Liver (tissue), 8 donors: ENCODE measurements at regions not wholly inside any gene's neighbourhood (a gene's known extent, or its start where the extent isn't known, plus 50 kb on each side); places are given as distances from the start of the nearest gene placed in this dataset.

Experiments used
- DNase-seq: peaks from one replicate; pipeline ENCODE4 v3.0.0-alpha.2; 2017; ENCODE audit warnings: low spot score
- H3K27ac ChIP-seq, 2 donors: one replicate each; pipeline ENCODE4 v1.7.0; 2013; ENCODE audit warnings: inconsistent platforms in 2 of 2, low read length in 2 of 2, control low read depth in 1 of 2, low read depth in 1 of 2, mild to moderate bottlenecking in 1 of 2
- H3K27me3 ChIP-seq, 4 donors: one replicate each; pipeline versions ENCODE4 v1.6.1 to v1.7.0; 2013; ENCODE audit warnings: low read length in 3 of 4, inconsistent platforms in 1 of 4, mild to moderate bottlenecking in 1 of 4, moderate library complexity in 1 of 4; ENCODE audit not compliant: control insufficient read depth in 4 of 4, insufficient read depth in 4 of 4
- H3K36me3 ChIP-seq, 4 donors: one replicate each; pipeline versions ENCODE4 v1.6.1 to v1.7.0; 2013; ENCODE audit warnings: low read length in 3 of 4, mild to moderate bottlenecking in 3 of 4, low read depth in 1 of 4, moderate library complexity in 1 of 4; ENCODE audit not compliant: control insufficient read depth in 4 of 4, insufficient read depth in 3 of 4
- H3K4me1 ChIP-seq, 4 donors: one replicate each; pipeline versions ENCODE4 v1.6.1 to v1.7.0; 2013; ENCODE audit warnings: low read length in 3 of 4, mild to moderate bottlenecking in 3 of 4, moderate library complexity in 1 of 4; ENCODE audit not compliant: control insufficient read depth in 4 of 4, insufficient read depth in 4 of 4
- H3K4me3 ChIP-seq, 3 donors: one replicate each; pipeline versions ENCODE4 v1.6.1 to v1.7.0; 2013; ENCODE audit warnings: low read length in 3 of 3, control low read depth in 1 of 3, low read depth in 1 of 3, mild to moderate bottlenecking in 1 of 3
- H3K9ac ChIP-seq, 2 donors: one replicate each; pipeline ENCODE4 v1.7.0; 2013; ENCODE audit warnings: low read length in 2 of 2, mild to moderate bottlenecking in 2 of 2, moderate library complexity in 2 of 2, control low read depth in 1 of 2, low read depth in 1 of 2
- H3K9me3 ChIP-seq, 4 donors: one replicate each; pipeline versions ENCODE4 v1.6.1 to v1.7.0; 2013; ENCODE audit warnings: low read length in 3 of 4; ENCODE audit not compliant: control insufficient read depth in 4 of 4
- ATF3 ChIP-seq: IDR thresholded peaks from 2 replicates; pipeline ENCODE4 v1.6.1; 2016; ENCODE audit warnings: antibody characterized with exemption
- CTCF ChIP-seq: fragments of 150-350 bp; IDR thresholded peaks from 2 replicates; pipeline ENCODE4 v1.5.1; 2017; ENCODE audit warnings: improper control_type of control experiment, low read depth, low read length; ENCODE audit not compliant: missing input control
- EGR1 ChIP-seq, 2 donors: IDR thresholded peaks; 2 replicates each; pipeline ENCODE4 v1.6.1; 2016 to 2018; ENCODE audit warnings: antibody characterized with exemption in 2 of 2, low read depth in 2 of 2
- FOXA1 ChIP-seq: IDR thresholded peaks from 2 replicates; pipeline ENCODE4 v1.6.1; 2016; ENCODE audit warnings: antibody characterized with exemption
- FOXA2 ChIP-seq: IDR thresholded peaks from 2 replicates; pipeline ENCODE4 v1.6.1; 2016; ENCODE audit warnings: antibody characterized with exemption
- GABPA ChIP-seq, 2 donors: IDR thresholded peaks in 1 of 2; conservative IDR thresholded peaks in 1 of 2; 2 replicates each; pipeline ENCODE4 v1.6.1; 2016; ENCODE audit warnings: antibody characterized with exemption in 2 of 2, mild to moderate bottlenecking in 1 of 2, moderate library complexity in 1 of 2
- HNF4A ChIP-seq, 2 donors: conservative IDR thresholded peaks; 2 replicates each; pipeline ENCODE4 v1.6.1; 2016; ENCODE audit warnings: antibody characterized with exemption in 2 of 2, mild to moderate bottlenecking in 2 of 2
- HNF4G ChIP-seq: IDR thresholded peaks from 2 replicates; pipeline ENCODE4 v1.6.1; 2016; ENCODE audit warnings: antibody characterized with exemption
- JUND ChIP-seq, 2 donors: IDR thresholded peaks; 2 replicates each; pipeline ENCODE4 v1.6.1; 2016; ENCODE audit warnings: antibody characterized with exemption in 2 of 2
- MAX ChIP-seq: IDR thresholded peaks from 2 replicates; pipeline ENCODE4 v1.6.1; 2016; ENCODE audit warnings: antibody characterized with exemption
- NR2F2 ChIP-seq: IDR thresholded peaks from 2 replicates; pipeline ENCODE4 v1.6.1; 2016; ENCODE audit warnings: antibody characterized with exemption
- RAD21 ChIP-seq, 2 donors: IDR thresholded peaks; 2 replicates each; pipeline ENCODE4 v1.6.1; 2016; ENCODE audit warnings: antibody characterized with exemption in 2 of 2, mild to moderate bottlenecking in 2 of 2
- REST ChIP-seq: IDR thresholded peaks from 2 replicates; pipeline ENCODE4 v1.6.1; 2016; ENCODE audit warnings: antibody characterized with exemption, mild to moderate bottlenecking
- RXRA ChIP-seq, 2 donors: IDR thresholded peaks; 2 replicates each; pipeline ENCODE4 v1.6.1; 2017 to 2018; ENCODE audit warnings: antibody characterized with exemption in 2 of 2, mild to moderate bottlenecking in 1 of 2
- SP1 ChIP-seq: IDR thresholded peaks from 2 replicates; pipeline ENCODE4 v1.6.1; 2018; ENCODE audit warnings: antibody characterized with exemption, mild to moderate bottlenecking
- TAF1 ChIP-seq: conservative IDR thresholded peaks from 2 replicates; pipeline ENCODE4 v1.6.1; 2016; ENCODE audit warnings: antibody characterized with exemption, mild to moderate bottlenecking
- YY1 ChIP-seq: IDR thresholded peaks from 2 replicates; pipeline ENCODE4 v1.6.1; 2016; ENCODE audit warnings: antibody characterized with exemption, mild to moderate bottlenecking
- ZBTB33 ChIP-seq: IDR thresholded peaks from 2 replicates; pipeline ENCODE4 v1.6.1; 2016; ENCODE audit warnings: antibody characterized with exemption
- WGBS: extraction: QIAGEN DNeasy Blood & Tissue Kit; methylation state at CpG from one replicate; pipeline ENCODE4 v1.1.7; 2013; 5-methylcytosine and 5-hydroxymethylcytosine counted together
- donor health status: healthy.
- donor health status: healthy.
- donor health status: healthy.
- donor health status: healthy.
- donor health status: healthy.

GRCh38 chr2:216763396-216763795 is 68.0 kb upstream of the IGFBP5 start:
- H3K27ac ChIP-seq = no peak overlapping the region
- no peaks in the 10 kb centered on the region for H3K27me3 ChIP-seq
- no peak for TF ChIP-seq EGR1 (IDR thresholded peaks at IDR 0.05; ENCODE audit: low read depth in 2 of 2)
- no peak for TF ChIP-seq YY1
- no peak for TF ChIP-seq MAX
- TF ChIP-seq HNF4G = no peak
- TF ChIP-seq RXRA (IDR thresholded peaks at IDR 0.05) = no peak
- no peak for TF ChIP-seq ZBTB33
- TF ChIP-seq ATF3 = no peak
- TF ChIP-seq RAD21 (IDR thresholded peaks at IDR 0.05) = no peak
- TF ChIP-seq GABPA (IDR thresholded peaks at IDR 0.05 in 1 of 2, conservative IDR thresholded peaks at IDR 0.05 in 1 of 2) = no peak
- no peak for TF ChIP-seq REST
- TF ChIP-seq NR2F2 = no peak
- no peak for TF ChIP-seq TAF1
- TF ChIP-seq SP1 = no peak
- H3K4me3 ChIP-seq = no peak overlapping the region
- H3K36me3 ChIP-seq = no peaks in the 10 kb centered on the region
- no peaks in the 10 kb centered on the region for H3K9me3 ChIP-seq
- no peaks in the 10 kb centered on the region for H3K4me1 ChIP-seq
- no peak for DNase-seq
- no peak overlapping the region for H3K9ac ChIP-seq

- no peak overlapping the region for H3K9ac ChIP-seq
- H3K4me3 ChIP-seq = no peak overlapping the region
- DNase-seq = no peak
- H3K27ac ChIP-seq = no peak overlapping the region
- TF ChIP-seq FOXA2 (no peak), SP1 (no peak), ZBTB33 (no peak), YY1 (no peak), HNF4A (conservative IDR thresholded peaks at IDR 0.05) (no peak), TAF1 (no peak), HNF4G (no peak), RXRA (IDR thresholded peaks at IDR 0.05) (no peak), CTCF (no peak), JUND (IDR thresholded peaks at IDR 0.05) (no peak), FOXA1 (no peak), REST (no peak), MAX (no peak), NR2F2 (no peak)
- no peaks in the 10 kb centered on the region for H3K27me3 ChIP-seq
- H3K4me1 ChIP-seq = no peaks in the 10 kb centered on the region
- 90% methylated on average over 3 of the region's 3 CpGs for WGBS
- no peaks in the 10 kb centered on the region for H3K36me3 ChIP-seq
- no peaks in the 10 kb centered on the region for H3K9me3 ChIP-seq
These were observed 66.5 kb upstream of the IGFBP5 start for GRCh38 chr2:216761809-216762208.
